GM12892 (cell line): ENCODE measurements at regions not wholly inside any gene's neighbourhood (a gene's known extent, or its start where the extent isn't known, plus 50 kb on each side); places are given as distances from the start of the nearest gene placed in this dataset.
"Not testable (repeated sequence)": the region's sequence is repeated elsewhere in the genome, so short reads cannot be mapped to it uniquely, and the experiment has no call there.

Source experiments
- DNase-seq: peaks from one replicate; pipeline ENCODE4 v3.0.0; 2011; ENCODE audit not compliant: insufficient read length
- FAIRE-seq: peaks from 2 replicates; lab custom pipeline; 2011; peaks lifted over from hg19 to GRCh38; lab: Jason Lieb, UNC
- POLR2A ChIP-seq: IDR thresholded peaks from 2 replicates; pipeline ENCODE4 v1.6.1; 2011; ENCODE audit warnings: low read depth, low read length, control low read depth
- POLR2AphosphoS5 ChIP-seq: IDR thresholded peaks from 2 replicates; pipeline ENCODE4 v1.6.1; 2011; ENCODE audit warnings: low read depth, low read length, control low read depth
- TAF1 ChIP-seq: IDR thresholded peaks from 2 replicates; pipeline ENCODE4 v1.6.1; 2011; ENCODE audit warnings: low read depth, mild to moderate bottlenecking, control low read depth, low read length, borderline replicate concordance

DNA sequence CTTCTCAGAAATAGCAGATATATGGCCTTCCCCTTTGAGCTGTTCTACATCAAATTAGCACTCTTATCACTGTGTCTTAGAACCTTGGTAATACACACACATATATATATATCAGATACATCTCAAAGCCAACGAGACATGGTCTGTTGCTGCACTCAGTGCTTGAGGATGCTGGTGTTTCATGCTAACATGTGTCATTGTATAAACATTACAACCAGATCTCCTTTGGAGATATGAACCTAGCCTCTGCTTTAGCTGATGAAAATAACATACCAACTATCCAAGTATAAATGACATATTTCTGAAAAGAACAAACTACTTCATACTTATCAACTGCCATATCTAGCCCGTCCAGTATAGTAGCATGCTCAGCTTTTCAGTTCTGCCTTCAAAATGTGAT lies 226.7 kb upstream of the HNRNPA3 start:
- no peak for TF ChIP-seq POLR2AphosphoS5
- TF ChIP-seq POLR2A, result no peak
- no peak for TF ChIP-seq TAF1
- DNase-seq, result no peak

DNA sequence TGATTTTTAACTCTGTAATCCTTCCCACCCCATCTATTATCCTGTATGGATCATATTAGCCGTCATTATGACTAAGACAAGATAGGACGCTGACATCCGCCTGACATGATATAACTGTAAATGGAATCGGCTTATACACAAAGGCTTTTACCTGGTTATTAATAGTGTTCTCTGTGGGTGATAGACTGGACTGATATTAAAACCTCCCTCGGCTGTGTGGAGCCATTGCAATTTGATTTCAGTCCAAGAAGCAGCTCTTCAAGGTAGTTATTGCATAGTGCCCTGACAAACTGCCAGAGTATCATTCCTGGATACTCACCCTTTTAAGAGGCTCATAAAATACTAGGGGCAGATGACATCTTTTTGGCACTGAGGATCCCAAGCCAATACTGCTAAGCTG lies 226.1 kb upstream of the HNRNPA3 start:
- TF ChIP-seq POLR2A (no peak), POLR2AphosphoS5 (no peak), TAF1 (no peak)
- DNase-seq (no peak), FAIRE-seq (no peak)

More for the DNA sequence above, 226.7 kb upstream of the HNRNPA3 start:
- no peak for FAIRE-seq

DNA sequence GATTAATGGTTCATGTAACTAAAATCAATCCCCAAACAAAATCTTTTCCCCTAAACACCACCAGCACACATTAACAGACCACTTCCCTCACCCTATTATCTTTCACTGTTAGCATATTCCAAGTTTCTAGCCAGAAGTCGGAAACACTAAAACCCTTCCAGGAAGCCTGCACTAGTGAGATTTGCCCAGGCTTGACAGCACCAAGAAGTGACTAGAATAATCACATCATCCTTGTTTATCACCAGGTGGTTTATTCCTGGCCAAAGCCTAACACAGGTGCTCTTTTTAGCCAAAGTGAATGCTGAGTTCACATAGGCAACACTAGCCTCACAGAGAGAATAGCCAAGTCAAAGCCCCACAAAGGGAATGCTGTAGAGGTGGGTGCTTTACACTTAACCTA lies 221.2 kb upstream of the HNRNPA3 start:
- no peak for DNase-seq
- TF ChIP-seq TAF1 (no peak), POLR2A (no peak), POLR2AphosphoS5 (no peak)
- FAIRE-seq, result no peak

DNA sequence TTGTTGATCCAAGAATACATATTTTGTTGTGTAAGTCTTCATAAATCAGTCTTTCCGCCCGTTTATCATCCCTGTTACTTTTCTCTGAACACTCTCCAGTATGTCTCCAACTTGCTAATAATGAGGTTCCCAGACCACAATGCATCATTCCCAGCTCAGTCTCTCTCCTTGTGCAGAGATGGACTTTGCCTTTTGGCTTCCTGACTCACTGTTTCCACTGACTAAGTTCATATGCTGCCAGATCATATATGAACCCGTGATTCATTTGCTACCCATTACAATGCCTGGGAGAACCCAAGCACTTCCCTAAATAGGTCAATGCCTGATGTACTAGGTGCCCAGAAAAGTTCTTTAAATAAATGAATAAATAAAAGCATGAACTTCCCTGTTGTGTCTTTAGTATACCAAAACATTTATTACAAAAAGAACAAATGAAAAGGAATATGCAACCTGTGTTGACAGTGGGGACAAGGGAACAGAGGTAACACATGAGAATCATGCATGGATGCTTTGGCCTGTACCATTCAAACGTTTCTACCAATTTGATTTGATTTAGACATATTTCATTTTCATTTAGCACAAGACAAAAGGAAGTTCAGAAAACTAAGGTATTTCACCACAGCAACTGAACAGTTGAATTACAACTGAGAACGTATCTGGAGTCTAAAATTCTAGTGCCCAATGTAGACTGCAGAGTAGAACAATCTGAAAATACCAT lies 215.4 kb upstream of the HNRNPA3 start:
- FAIRE-seq (peak; percentile 92), DNase-seq (no peak)
- TF ChIP-seq POLR2A, result no peak
- no peak for TF ChIP-seq TAF1
- no peak for TF ChIP-seq POLR2AphosphoS5

DNA sequence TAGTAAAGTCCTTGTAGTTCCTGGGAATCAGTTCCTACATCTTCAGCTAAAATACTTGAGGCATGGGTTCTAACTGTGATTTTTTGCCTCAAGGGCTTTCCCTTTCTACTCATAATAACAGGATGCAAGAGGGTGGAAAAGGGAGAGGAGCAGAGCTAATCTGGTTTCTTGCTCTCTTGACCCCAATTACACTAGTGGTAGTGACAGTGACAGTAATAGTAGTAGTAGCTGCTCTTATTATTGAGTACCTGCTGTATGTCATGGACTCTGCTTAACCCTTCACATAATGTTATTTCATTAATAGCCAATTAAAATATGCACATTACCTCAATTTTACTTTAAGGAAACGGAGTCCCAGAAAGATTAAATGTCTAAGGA lies 214.8 kb upstream of the HNRNPA3 start:
- FAIRE-seq (no peak), DNase-seq (no peak)
- no peak for TF ChIP-seq POLR2A
- TF ChIP-seq TAF1, result no peak
- TF ChIP-seq POLR2AphosphoS5, result no peak

DNA sequence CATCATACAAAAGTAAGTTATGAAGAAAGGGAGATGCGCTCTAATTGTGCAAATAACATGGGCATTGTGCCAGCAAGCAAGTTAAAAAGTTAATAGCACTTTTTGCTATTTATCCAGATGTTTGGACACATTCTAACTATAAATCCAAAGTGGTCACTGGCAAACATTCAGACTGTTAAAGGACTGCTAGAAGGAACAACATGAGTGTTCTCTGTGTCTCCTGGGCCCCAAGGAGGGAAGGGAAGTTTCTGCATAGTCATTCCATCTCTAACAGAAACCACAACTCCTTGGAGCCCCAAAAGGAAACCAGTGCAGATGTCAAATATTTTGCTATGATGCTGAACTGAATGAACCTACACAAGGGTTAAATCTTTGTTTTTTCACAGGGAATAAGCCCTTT lies 213.3 kb upstream of the HNRNPA3 start:
- TF ChIP-seq POLR2A, result no peak
- peak; percentile 68 for FAIRE-seq
- DNase-seq, result no peak

DNA sequence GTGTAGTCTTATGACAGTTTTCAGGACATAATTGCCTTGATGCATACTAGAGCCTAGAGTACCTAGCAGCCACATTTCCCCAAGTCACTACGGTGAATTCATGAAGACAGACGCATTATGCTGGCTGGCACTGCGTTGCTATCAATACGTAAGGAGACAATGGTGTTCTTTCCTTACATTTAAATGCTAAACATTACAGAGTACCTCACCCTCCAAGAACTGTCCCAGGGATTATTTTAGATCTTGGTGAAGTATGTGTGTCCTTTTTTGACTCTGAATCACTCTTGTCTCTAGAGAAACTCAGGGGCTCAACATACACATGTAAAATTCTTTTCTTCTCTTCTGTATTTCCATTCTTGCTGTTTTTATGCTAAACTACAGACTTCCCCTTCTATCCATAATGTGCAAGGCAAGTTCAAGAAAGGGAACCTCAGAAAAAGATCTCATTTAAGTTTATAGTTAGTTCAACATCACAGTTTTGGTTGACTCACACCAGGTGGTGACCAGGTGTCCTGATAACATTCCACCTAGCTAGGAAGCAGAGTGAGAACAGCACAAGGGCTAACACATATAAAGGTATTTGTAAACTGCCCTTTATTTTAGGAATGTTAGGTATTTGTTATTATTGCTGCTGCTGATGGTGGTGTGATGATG lies 212.4 kb upstream of the HNRNPA3 start:
- no peak for DNase-seq
- FAIRE-seq, result peak; percentile 78

DNA sequence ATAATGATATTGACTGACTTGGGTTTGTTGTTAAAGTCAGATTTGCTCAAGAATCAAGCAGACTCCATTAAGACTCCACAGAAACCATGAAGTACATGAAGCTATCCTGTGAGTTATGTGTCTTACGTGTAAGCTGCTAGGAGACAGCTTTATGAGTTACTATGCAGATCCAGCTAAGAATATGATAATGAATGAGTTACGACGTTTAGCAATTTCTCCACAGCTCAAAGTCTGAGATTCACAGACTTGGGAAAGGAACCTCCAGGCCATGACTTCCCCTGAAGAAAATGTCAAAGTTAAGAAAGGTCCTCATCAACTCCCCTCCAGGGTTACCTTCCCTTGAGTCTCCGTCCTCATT lies 211.9 kb upstream of the HNRNPA3 start:
- DNase-seq (no peak), FAIRE-seq (peak; percentile 58)
- TF ChIP-seq TAF1 (no peak), POLR2AphosphoS5 (no peak), POLR2A (no peak)

More for the DNA sequence above, 212.4 kb upstream of the HNRNPA3 start:
- no peak for TF ChIP-seq TAF1
- TF ChIP-seq POLR2A, result no peak
- no peak for TF ChIP-seq POLR2AphosphoS5

DNA sequence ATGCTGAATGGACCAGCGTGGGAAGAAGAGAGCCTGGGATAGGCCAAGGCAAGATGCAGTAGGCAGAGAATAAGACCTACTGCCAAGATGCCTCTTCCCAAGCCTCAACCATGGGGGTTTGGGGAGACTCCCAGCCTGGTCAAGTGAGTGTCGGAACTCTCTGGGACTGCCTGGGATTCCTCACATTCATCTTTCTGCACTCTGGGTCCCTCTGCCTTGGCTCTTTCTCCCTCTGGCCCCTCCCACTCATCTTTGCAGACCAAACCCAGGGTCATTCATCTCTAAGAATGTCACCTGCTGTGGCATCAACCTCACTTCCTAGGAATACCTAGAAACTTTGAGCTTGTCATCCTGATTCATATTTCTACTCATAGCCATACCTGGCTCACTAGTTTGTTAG lies 211.3 kb upstream of the HNRNPA3 start:
- DNase-seq (no peak), FAIRE-seq (no peak)
- TF ChIP-seq POLR2A (no peak), TAF1 (no peak), POLR2AphosphoS5 (no peak)

DNA sequence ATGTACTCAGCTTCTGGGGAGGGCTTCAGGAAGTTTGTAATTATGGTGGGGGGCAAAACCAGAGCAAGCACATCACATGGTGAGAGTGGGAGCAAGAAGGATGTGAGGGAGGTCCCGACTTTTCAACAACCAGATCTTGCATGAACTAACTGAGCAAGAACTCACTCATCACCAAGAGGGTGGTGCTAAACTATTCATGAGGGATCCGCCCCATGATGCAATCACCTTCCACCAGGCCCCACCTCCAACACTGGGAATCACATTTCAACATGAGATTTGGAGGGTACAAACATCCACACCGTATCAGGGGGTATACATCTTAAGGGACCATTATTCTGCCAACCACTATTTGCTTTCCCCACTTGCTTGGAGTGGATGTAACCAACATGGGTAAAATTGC lies 209.6 kb upstream of the HNRNPA3 start:
- TF ChIP-seq POLR2A, result no peak
- no peak for TF ChIP-seq POLR2AphosphoS5
- no peak for FAIRE-seq
- DNase-seq, result no peak

DNA sequence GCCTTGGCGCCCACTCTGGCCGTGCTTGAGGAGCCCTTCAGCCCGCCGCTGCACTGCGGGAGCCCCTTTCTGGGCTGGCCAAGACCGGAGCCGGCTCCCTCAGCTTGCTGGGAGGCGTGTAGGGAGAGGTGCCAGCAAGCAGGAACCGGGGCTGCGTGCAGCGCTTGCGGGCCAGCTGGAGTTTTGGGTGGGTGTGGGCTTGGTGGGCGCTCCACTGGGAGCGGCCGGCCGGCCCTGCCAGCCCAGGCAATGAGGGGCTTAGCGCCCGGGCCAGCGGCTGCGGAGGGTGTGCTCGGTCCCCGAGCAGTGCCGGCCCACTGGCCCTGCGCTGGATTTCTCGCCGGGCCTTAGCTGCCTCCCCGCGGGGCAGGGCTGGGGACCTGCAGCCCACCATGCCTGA lies 204.9 kb upstream of the HNRNPA3 start:
- not testable (repeated sequence) for DNase-seq

DNA sequence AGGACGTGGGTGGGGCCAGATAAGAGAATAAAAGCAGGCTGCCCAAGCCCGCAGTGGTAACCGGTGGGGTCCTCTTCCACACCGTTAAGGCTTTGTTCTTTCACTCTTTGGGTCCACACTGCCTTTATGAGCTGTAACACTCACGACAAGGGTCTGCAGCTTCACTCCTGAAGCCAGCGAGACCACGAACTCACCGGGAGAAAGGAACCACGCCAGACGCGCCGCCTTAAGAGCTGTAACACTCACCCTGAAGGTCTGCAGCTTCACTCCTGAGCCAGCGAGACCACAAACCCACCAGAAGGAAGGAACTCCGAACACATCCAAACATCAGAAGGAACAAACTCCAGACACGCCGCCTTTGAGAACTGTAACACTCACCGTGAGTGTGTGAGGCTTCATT lies 203.9 kb upstream of the HNRNPA3 start:
- not testable (repeated sequence) for FAIRE-seq, DNase-seq

More for the DNA sequence above, 204.9 kb upstream of the HNRNPA3 start:
- not testable (repeated sequence) for FAIRE-seq

DNA sequence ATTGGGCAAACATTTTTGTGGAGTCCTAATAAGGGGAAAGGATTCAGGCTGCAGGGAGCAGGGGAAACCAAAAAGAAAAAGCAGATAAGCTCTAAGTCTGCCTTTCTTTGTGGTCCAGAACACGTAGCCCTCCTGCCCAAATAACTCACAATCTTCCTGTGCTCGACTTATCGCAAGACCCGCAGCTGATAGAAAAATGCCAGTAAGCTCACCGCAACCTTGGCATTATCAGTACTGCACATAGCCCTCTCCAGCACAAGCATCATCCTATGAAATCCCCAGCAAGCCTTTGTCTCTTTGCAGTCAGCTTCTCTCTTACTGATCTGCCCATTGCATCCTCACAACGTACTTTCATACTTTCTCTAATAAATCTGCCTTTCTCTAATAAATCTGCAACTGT lies 202.4 kb upstream of the HNRNPA3 start:
- TF ChIP-seq POLR2A, result no peak
- TF ChIP-seq POLR2AphosphoS5, result no peak
- TF ChIP-seq TAF1, result no peak
- FAIRE-seq (no peak), DNase-seq (no peak)
